Heart right ventricle (tissue), 16 donors: ENCODE measurements at regions not wholly inside any gene's neighbourhood (a gene's known extent, or its start where the extent isn't known, plus 50 kb on each side); places are given as distances from the start of the nearest gene placed in this dataset.

Source experiments
- ATAC-seq, 8 donors: fragments of 200-7000 bp; cut with Tn5 transposase; one replicate each; pipeline ENCODE4 v1.9.1; 2020; ENCODE audit warnings: mild to moderate bottlenecking in 8 of 8, moderate library complexity in 8 of 8, moderate number of reproducible peaks in 1 of 8
- DNase-seq, 2 donors: peaks; one replicate each; pipeline ENCODE4 v3.0.0-alpha.2; 2020
- H3K27ac ChIP-seq, 10 donors: fragments of 200-600 bp; sonication (generic) in 2 of 10; one replicate each; pipeline versions ENCODE4 v1.5.0 to v1.8.0; 2020 to 2022; ENCODE audit warnings: mild to moderate bottlenecking in 3 of 10
- H3K27me3 ChIP-seq, 7 donors: fragments of 200-600 bp; one replicate each; pipeline ENCODE4 v1.8.0; 2021 to 2022; ENCODE audit warnings: mild to moderate bottlenecking in 2 of 7
- H3K36me3 ChIP-seq, 9 donors: fragments of 200-600 bp; sonication (generic) in 1 of 9; one replicate each; pipeline versions ENCODE4 v1.5.0 to v1.8.0; 2020 to 2022; ENCODE audit warnings: mild to moderate bottlenecking in 2 of 9
- H3K4me1 ChIP-seq, 9 donors: fragments of 200-600 bp; sonication (generic) in 1 of 9; one replicate each; pipeline versions ENCODE4 v1.5.0 to v1.8.0; 2020 to 2022; ENCODE audit warnings: mild to moderate bottlenecking in 4 of 9
- H3K4me3 ChIP-seq, 10 donors: fragments of 200-600 bp; sonication (generic) in 2 of 10; one replicate each; pipeline versions ENCODE4 v1.5.0 to v1.8.0; 2020 to 2022; ENCODE audit warnings: mild to moderate bottlenecking in 7 of 10, moderate library complexity in 2 of 10
- H3K9me3 ChIP-seq, 11 donors: fragments of 200-600 bp in 10 of 11; sonication (generic) in 2 of 11; one replicate each; pipeline versions ENCODE4 v1.5.0 to v1.8.0; 2013 to 2022; ENCODE audit warnings: mild to moderate bottlenecking in 2 of 11, control low read depth in 1 of 11, moderate library complexity in 1 of 11
- WGBS, 2 donors: extraction: QIAGEN DNeasy Blood & Tissue Kit; methylation state at CpG; one replicate each; pipeline ENCODE4 v1.1.7; 2013; ENCODE audit warnings: inconsistent platforms in 1 of 2; 5-methylcytosine and 5-hydroxymethylcytosine counted together
- intact Hi-C, 10 donors: fragments of 100-400 bp; cut with DNase I; formaldehyde crosslinking; loops; one replicate each; pipeline versions ENCODE4 v1.11.1 to v1.14.2; 2022
- TF ChIP-seq, protein P1 (sequence below), 9 donors: fragments of 200-600 bp; sonication (generic) in 2 of 9; IDR thresholded peaks; one replicate each; pipeline versions ENCODE4 v1.5.0 to v1.8.0; 2021 to 2022; ENCODE audit warnings: antibody characterized with exemption in 9 of 9, mild to moderate bottlenecking in 5 of 9, moderate library complexity in 1 of 9
- donor health status: Arrhythmogenic right ventricular cardiomyopathy.
- donor health status: ischemic (EF 13 %, LVEDD 7.1; RV severe dilation, severe dysfunction).
- donor health status: healthy with polysubstance abuse.
- donor health status: DM: no; HTN: yes; CAD: no.
- donor health status: DM: no; HTN: no; CAD: no.
- donor health status: ischemic (EF 25% LVEDD 6.9; RV normal size, moderate dysfunction).
- donor health status: ischemic (EF 25% LVEDD 5.7; RV mildly dilated, moderate dysfunction).
- donor health status: healthy.
- donor health status: DM: yes; HTN: yes; CAD: no.
- donor health status: Ischemic cardiomyopathy.
- donor health status: ischemic (EF 35%, LVEDD 5.7; RV mildly dilated, moderate dysfunction).
- donor health status: nonischemic (EF 11% LVEDD 7.7; RV severe dilation, severe dysfunction).
- donor health status: DM: yes; HTN: yes; CAD: no.
- donor health status: PGD.
- donor health status: ischemic (EF 29% LVEDD 5.4; RV normal size, mild dysfunction).
- donor health status: nonischemic (EF 23%, LVEDD 6.1; RV moderate dilation, normal function).

DNA sequence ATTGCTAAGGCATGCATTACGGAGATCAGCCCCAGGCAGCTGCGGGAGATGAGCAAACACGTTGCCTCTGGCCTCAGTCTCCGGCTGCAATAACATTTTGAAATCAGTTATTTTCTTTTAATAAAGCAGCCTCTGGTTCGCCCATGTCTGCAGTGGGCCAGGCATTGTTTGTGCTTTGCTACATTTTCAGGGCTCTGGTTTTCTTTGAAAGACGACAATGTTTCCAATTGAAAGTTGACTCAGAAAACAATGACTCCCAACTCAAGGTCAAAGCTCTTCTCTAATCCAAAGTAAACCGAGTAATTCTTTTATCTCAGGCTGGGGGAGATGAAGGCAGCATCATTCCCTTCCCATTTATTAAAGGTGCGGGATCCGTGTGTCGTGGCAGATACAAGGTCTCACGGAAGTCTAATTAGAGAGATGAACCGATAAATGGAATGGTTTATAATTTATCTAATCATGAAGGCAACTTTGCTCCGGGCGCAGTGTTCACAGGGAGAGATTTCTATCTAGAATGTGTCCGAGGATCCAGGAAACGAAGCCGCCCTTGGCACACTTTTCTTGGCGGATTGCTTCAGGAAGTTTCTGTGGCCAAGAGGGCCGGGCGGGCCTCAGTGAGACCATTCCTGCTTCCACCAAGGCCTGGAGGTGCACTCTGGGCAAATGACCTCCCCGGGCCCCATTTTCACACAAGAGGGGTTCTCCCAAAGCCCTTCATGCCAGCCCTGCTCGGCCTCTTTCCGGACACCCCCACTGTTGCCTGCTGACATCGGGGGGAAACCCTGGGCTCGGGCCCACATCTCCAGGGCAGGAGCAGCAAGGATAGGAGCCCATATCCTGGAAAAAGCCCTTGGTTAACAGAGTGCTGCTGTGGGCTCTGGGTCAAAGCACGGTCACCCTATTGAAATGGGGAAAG lies 811.4 kb downstream of the BRD1 start:
- peak in 1 of 2 donors; percentile 35 for DNase-seq
- no peaks in the 10 kb centered on the region for H3K9me3 ChIP-seq
- peak overlapping the region in 8 of 10 donors; percentile 50 to 87 (median 70) for H3K27ac ChIP-seq
- intact Hi-C loops: no loop called here
- H3K4me3 ChIP-seq: no peak overlapping the region
- H3K36me3 ChIP-seq: no peaks in the 10 kb centered on the region
- peak in 4 of 8 donors; percentile 43 to 65 (median 49) for ATAC-seq
- H3K27me3 ChIP-seq: peaks cover 0 to 23% (median 2%) of the 10 kb centered on the region in 7 donors
- TF ChIP-seq, protein P1, sequence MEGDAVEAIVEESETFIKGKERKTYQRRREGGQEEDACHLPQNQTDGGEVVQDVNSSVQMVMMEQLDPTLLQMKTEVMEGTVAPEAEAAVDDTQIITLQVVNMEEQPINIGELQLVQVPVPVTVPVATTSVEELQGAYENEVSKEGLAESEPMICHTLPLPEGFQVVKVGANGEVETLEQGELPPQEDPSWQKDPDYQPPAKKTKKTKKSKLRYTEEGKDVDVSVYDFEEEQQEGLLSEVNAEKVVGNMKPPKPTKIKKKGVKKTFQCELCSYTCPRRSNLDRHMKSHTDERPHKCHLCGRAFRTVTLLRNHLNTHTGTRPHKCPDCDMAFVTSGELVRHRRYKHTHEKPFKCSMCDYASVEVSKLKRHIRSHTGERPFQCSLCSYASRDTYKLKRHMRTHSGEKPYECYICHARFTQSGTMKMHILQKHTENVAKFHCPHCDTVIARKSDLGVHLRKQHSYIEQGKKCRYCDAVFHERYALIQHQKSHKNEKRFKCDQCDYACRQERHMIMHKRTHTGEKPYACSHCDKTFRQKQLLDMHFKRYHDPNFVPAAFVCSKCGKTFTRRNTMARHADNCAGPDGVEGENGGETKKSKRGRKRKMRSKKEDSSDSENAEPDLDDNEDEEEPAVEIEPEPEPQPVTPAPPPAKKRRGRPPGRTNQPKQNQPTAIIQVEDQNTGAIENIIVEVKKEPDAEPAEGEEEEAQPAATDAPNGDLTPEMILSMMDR (IDR thresholded peaks at IDR 0.05): no peak
- H3K4me1 ChIP-seq: peaks cover 0 to 33% (median 7%) of the 10 kb centered on the region in 9 donors
- 60 to 78% methylated on average over 26 of the region's 26 CpGs for whole genome bisulfite sequencing, 2 donors

- TF ChIP-seq, protein P1 (IDR thresholded peaks at IDR 0.05): no peak
- Histone ChIP-seq H3K36me3 (no peaks in the 10 kb centered on the region), H3K4me3 (no peak overlapping the region), H3K9me3 (no peaks in the 10 kb centered on the region), H3K27me3 (peaks cover 0 to 24% (median 6%) of the 10 kb centered on the region in 7 donors), H3K27ac (peak overlapping the region in 7 of 10 donors; percentile 27 to 74 (median 67)), H3K4me1 (peaks cover 0 to 33% (median 7%) of the 10 kb centered on the region in 9 donors)
- no peak for DNase-seq
- intact Hi-C loops: no loop called here
- ATAC-seq: no peak
- WGBS, 2 donors: 88 to 89% methylated on average over 13 of the region's 13 CpGs
Measured at GRCh38 chr22:49015459-49015858, 812.2 kb downstream of the BRD1 start.

DNA sequence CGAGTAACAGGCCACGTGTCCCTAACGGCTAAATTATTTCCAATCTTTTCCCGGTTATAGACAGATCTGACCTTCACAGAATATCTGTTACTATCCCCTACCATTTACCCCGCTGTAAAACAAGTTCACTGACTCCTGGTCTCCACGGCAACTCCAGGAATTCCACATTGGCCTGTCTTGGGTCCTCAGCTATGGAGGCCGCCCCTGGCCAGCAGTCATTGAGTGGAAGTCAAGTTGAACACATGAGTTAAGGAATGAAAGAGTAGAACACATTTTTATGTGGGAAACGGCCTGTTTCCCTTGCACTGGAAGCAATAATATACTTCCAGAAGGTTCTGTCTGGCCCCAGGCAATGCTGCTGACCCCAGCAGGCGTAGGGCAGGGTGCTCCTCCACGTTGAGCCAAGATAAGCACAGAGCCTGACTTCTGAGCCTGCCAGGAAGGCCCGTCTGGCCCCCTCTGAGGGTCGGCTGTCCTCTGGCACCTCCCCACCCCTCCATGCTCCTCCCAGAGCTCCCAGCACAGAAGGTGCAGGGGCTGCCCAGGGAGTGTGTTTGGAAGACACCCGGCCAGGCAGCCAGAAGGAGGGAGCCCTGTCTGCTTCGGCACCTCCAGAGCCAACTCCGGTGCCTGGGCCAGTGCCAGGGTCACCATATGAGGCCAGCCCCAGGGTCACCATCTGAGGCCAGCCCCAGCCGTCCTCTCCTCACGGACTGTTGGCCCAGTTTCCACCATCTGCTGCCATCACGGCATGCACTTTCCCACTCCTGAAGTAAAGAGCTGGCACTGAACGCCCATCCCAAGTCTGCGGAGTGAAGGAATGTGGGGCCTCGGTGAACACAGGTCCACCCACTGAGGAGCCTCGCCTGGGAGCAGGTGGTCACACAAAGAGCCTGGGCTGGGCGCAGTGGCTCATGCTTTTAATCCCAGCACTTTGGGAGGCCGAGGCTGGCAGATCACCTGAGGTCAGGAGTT lies 813.2 kb downstream of the BRD1 start:
- Histone ChIP-seq H3K36me3 (no peaks in the 10 kb centered on the region), H3K9me3 (no peaks in the 10 kb centered on the region), H3K4me3 (no peak overlapping the region), H3K27me3 (peaks cover 0 to 26% (median 6%) of the 10 kb centered on the region in 7 donors), H3K4me1 (peaks cover 0 to 33% (median 7%) of the 10 kb centered on the region in 9 donors), H3K27ac (peak overlapping the region in 1 of 10 donors; percentile 30)
- TF ChIP-seq, protein P1 (IDR thresholded peaks at IDR 0.05): no peak
- intact Hi-C loops: no loop called here
- WGBS, 2 donors: 71% methylated on average over 24 of the region's 24 CpGs
- no peak for DNase-seq
- peak in 1 of 8 donors; percentile 9 for ATAC-seq

- H3K27me3 ChIP-seq: peaks cover 0 to 31% (median 6%) of the 10 kb centered on the region in 7 donors
- DNase-seq (no peak), ATAC-seq (no peak)
- no peaks in the 10 kb centered on the region for H3K36me3 ChIP-seq
- H3K4me3 ChIP-seq: no peak overlapping the region
- peaks cover 0 to 33% (median 7%) of the 10 kb centered on the region in 9 donors for H3K4me1 ChIP-seq
- no peak overlapping the region for H3K27ac ChIP-seq
- H3K9me3 ChIP-seq: no peaks in the 10 kb centered on the region
- 90 to 92% methylated on average over 12 of the region's 12 CpGs for WGBS, 2 donors
- intact Hi-C loops: no loop called here
- TF ChIP-seq, protein P1 (IDR thresholded peaks at IDR 0.05): no peak
Measured at GRCh38 chr22:49013707-49014106, 814.0 kb downstream of the BRD1 start.
